HuH-7 (cell line): ENCODE measurements at regions not wholly inside any gene's neighbourhood (a gene's known extent, or its start where the extent isn't known, plus 50 kb on each side); places are given as distances from the start of the nearest gene placed in this dataset.
A peak's percentile ranks its signal among the peaks of the same experiment; 100 is the strongest.
"Not testable (repeated sequence)": the region's sequence is repeated elsewhere in the genome, so short reads cannot be mapped to it uniquely, and the experiment has no call there.

ENCODE experiments used
- DNase-seq: peaks from one replicate; pipeline ENCODE4 v3.0.0; 2011; ENCODE audit warnings: low spot score

DNA sequence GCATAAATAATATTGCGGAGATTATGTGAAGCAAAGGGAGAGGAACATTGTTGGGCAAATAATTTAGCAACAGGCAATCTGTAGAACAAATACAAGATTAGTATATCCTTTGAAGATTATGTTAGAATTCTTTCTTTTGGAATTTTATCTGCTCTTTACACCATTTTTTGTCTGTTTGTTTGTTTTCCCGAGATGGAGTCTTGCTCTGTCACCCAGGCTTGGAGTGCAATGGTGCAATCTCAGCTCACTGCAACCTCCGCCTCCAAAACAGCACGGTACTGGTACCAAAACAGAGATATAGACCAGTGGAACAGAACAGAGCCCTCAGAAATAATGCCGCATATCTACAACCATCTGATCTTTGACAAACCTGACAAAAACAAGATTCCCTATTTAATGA, 250.3 kb downstream of the FSIP2 start:
- not testable (repeated sequence) for DNase-seq

DNA sequence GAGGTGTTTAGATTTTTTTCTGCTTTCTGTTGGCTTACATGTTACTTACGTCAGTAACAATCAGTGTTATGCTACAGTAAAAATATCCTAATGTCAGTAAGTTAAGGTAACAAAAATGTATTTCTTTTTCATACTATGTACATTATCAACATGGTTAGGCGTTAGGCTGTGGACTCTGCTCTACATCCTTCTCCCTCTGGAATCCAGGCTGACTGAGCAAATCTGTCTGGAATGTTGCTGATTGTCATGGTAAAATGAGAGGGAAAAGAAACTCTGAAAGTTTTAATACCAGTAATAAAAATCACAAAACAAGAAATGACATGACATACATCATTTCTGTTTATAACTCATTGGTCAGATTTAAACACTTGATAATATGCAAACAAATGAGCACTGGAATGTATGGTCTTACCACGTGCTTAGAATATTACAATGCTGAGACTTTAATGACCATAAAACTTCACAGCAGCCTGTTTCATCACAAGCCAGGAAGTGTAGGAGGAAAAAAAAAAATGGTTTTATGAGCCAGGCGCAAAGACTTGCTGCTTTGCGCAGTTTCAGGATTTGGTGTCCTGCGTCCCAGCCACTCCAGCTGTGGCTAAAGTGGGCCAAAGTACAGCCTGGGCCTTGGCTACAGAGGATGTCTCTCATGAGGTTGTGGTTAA, 252.4 kb downstream of the FSIP2 start:
- DNase-seq = no peak

DNA sequence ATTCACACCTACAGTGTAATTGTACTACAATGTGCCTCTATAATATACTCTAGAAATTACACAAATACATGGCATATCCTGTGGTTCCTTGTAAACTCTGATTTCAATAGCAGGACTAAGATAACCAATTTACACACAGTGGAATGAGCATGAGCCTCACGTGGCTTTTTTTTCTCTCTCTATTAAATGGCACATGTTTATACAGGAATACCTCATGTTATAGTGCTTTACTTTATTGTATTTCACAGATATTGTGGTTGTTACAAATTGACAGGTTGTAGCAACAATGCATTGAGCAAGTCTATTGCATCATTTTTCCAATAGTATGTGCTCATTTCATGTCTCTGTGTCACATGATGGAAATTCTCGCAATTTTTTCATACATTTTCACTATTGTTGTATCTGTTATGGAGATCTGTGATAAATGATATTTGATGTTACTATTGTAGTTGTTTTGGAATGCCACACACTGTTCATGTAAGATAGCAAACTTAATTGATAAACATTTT, 260.0 kb downstream of the FSIP2 start:
- no peak for DNase-seq

DNA sequence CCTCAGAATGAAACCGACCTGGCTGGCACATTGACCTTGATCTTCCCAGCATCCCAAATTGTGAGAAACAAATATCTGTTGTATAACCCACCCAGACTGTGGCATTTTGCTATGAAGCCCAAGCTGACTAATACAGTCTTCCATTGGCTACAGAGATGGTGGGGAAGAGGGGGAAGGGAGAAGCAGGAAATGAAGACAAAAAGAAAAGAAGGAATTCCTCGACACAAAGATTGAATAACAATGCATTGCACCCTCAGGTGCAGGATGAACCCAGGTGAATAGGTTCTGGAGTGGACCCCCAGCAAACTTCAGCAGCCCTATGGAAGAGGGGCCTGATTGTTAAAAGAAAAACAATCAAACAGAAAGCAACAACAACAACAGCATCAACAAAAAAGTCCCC, 270.7 kb downstream of the FSIP2 start:
- no peak for DNase-seq

DNA sequence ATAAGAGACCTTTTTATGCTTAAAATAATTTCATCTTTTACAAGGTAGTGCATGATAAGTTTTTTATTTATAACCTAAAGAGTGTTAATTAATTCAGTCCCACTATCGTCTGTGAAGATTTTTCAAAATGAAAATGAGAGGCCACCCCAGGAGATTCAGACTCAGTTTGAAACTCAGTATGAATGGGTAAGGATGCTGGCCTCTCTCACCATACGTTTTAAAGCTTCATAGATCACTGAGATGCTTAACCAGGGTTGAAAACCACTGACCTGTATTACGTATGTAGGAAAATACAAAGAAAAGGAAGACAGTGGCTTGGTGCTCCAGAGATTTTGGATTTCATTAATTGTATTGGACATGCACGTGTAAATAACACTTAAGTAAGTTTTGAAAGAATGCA, 278.7 kb downstream of the FSIP2 start:
- DNase-seq = no peak

DNA sequence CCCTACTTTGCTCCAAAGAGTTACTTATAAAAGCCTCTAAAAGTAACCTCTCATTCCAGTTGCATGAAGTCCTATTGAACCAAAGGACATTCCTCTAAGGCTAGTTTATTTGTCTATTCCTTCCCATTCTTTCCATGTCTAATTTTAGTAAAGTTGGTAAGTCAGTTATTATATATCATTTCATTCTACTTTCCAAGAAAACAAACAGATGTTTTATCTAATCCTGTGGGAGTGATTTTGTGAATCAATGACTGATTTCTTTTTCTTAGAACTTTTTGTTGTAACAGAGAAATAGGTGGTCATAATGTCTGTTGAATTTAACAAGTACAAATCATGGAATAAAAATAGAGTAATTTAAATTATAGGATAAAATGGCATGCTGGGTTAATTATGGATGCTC, 286.3 kb downstream of the FSIP2 start:
- DNase-seq = no peak

DNA sequence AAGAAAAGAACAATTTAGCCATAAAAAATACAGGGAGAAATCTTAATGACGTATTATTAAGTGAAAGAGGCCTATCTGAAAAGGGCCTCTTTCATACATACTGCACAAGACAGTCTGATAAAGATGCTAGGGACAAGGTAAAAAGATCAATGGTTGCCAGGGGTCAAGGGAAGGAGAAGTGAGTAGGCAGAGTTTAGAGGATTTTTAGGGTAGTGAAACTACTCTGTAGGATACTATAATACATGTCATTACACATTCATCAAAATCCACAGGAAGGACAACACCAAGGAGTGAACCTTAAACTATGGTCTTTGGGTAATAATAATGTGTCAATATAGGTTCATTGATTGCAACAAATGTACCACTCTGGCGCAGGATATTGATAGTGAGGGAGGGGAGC, 289.3 kb downstream of the FSIP2 start:
- DNase-seq = no peak

DNA sequence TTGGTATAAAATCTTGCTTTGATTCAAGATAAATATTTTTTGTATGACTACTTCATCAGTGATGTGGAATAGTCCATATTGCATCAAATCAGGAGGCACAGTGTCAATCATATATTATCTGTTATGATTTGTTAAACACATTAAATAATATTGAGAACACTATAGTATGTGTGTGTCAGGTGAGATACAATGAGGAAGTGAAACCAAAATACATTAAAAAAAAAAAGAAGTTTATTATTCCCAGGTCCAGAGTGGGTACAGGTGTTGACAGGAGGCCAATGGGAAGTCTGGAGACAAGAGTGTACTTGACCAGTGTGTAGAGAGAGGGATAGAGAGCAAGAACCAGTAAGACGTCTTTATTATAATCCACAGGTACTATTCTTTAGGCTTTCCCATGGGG, 292.6 kb downstream of the FSIP2 start:
- no peak for DNase-seq

DNA sequence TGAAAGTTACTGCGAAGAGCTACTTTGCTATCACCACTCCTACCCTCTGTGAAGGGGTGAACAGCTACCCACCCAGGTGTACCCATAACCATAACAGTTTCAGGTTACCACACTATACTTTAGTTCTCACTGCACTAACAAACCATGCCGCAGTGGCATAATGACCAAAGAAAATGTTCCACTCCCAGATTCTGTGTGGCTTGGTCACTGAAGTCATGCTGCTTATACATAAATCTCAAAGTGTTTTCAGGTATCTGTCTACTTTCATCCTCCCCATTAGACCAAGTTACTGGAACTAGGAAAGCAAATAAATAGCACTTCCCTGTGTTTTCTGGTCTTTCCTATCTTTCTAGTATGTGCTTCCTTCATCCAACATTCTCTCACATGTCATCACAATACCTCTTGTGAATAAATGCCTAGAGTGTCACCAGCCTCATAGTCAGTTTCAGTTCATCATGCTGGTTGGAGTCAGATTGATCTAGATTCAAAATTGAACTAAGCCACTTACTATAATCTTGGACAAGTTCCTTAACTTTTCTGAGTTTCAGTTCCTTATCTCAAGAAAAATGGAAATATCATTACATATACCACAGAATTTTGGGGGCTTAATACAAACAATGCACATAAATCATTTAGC, 293.6 kb downstream of the FSIP2 start:
- DNase-seq = no peak

DNA sequence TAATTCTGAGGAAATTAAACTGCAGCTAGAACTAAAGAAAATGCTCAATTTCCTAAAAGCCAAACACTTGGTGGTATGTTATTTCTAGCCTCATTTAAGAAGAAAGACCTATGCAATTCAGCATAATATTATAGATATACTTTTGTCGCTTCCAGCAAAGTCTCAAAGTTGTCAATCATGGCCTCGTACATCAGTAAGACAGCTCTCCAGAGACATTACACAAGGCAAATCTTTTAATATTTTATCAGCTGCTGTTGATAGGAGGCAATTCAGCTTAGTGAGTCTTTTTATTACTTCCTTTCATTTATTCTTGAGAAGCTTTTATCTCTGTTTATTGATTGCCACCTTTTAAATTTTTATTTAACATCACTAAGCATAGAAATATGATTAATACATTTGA, 294.3 kb downstream of the FSIP2 start:
- DNase-seq = no peak

DNA sequence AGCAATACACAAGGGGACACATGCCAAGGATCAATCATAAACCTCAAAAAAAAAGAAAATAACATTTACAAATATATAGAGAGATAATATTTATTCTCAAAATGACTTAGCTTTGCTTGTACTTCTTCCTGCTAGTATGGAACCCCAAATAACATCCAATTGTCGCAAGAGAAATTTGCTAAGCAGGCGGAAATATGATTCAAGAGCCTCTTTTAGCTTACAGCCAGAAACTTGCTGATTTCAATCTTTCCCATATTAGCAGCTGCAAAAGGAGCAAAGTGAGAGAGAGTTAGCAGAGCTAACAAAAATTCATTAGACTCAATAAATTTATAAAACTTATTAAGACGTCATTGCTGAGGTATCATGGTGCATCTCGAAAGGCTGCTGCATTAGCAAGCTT, 294.9 kb downstream of the FSIP2 start:
- DNase-seq = no peak

DNA sequence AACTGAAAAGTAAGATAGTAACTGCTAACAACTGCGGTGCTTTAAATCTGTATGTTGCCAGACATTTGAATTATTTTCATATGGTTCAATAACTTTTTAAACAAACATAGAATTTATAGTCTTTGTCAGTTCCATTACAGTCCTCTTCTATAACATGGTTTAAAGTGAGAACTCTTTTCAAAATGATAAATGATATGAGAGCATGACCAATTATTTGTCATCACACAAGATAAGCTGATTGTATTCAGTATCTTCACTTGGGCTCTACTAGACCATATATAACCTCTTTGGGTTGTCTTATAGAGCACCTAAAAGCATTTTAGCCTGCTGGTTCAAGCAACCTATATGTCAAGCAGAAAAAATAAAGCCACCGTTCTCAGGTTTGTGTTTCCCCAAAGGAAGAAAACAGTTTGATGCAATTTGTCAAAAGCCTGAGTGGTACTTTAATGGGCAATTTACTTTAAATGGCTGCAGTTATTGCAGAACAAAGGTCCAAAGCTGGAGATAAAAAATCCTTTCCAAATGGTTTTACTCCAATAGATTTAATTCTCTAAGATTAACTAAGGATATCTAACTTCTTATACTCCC, 298.4 kb downstream of the FSIP2 start:
- no peak for DNase-seq

DNA sequence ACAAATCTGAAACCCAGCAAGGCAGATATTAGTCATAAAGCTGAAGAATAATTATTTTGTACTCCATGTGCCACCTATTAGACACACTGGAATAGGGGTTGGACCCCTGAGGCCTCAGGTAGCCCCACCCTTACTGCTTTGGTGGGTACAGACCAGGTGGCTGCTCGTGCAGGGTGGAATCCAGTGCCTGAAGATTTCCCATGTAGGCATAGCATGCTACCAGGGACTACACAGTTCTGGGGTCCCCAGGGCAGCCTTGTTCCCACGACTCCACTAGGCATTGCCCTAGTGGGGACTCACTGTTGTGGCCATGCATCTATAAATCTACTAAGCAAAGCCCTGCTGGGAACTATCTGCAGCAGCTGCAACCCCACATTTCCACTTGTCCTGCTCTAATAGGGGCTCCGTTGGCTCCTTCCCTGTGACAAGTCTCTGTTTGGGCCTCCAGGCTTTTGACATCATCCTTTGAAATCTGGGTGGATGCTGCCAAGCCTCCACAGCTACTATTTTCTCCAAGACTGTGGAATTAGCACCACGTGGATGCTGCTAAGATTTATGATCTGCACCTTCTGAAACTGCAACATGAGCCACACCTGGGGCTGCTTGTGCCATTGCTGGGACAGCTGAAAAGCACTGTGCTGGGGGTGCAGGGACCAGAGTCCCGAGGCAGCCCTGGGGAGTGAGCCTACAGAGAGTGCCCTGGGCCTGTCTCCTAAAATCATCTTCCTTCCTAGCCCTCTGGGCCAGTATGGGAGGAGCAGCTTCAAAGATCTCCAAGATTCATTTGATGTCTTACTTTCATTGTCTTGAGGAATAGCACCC, 303.8 kb downstream of the FSIP2 start:
- no peak for DNase-seq

DNA sequence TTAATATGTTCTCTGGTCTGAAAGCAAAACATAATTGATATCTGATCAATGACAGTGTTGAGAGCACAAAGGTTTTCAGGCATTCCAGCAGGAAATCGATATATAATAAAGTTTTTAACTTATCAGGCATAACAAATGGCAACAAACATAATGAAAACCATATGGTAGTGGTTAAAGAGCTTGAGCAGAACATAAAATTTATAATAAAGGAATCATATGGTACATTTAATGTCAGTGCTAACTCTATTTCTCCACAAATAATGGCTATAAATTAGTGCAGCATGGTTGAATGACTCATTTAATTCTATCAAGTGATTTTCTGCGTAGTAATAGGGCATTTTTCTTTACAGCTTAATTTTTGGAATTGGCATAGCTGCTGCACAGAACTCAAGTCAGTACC, 306.2 kb downstream of the FSIP2 start:
- DNase-seq = no peak

DNA sequence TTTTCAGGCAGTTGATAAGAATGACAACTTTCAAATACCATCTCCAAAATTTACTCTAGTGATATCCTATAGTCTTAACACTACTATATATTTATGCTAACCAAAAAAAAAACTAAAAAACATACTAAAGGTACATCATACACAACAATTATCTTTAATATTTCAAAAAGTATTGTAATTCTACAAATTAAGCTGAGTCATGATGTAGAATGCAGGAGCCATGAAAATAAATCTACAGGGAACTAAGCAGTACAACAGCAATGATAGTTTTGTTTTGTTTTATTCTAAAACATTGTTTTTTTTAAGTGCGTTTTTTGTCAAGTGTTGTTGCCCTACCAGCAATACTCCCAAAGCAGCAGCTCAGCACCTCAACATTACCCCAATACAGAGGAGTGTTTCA, 314.3 kb downstream of the FSIP2 start:
- no peak for DNase-seq

DNA sequence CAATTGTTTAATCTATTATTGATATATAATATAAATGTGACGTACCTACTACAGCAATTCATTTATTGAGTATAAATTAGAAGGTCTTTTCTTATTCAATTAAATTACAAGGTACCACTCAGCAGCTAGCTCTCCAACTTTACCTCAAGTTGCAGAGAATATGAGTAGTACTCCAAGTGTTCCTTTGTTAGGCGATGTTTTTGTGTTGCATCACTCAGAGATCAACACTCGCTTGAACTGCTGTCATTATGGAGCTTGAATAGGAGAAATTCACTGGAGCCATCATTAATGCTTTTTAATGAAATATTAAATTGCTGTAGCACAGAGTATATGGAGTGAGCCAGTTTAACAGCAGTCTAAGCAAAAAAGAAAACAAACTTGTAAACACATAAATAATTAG, 320.0 kb downstream of the FSIP2 start:
- no peak for DNase-seq

DNA sequence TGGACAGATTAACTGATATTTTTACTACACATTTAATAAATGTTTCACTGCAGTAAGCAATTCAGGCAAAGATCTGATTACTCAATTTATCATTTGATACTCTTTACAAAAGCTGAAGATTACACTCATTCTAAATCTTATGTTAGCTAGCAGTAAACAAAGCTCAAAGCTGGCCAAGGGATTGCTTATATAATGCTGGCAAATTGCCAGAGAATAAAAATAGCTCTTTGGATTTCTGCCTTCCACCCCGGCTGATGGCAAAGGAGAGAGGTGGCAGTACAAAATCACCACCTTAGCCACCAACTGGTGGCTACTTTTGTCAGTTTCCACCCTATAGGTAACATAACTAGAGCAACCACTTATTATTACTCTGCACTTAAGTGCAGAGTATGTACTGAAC, 320.5 kb downstream of the FSIP2 start:
- no peak for DNase-seq

DNA sequence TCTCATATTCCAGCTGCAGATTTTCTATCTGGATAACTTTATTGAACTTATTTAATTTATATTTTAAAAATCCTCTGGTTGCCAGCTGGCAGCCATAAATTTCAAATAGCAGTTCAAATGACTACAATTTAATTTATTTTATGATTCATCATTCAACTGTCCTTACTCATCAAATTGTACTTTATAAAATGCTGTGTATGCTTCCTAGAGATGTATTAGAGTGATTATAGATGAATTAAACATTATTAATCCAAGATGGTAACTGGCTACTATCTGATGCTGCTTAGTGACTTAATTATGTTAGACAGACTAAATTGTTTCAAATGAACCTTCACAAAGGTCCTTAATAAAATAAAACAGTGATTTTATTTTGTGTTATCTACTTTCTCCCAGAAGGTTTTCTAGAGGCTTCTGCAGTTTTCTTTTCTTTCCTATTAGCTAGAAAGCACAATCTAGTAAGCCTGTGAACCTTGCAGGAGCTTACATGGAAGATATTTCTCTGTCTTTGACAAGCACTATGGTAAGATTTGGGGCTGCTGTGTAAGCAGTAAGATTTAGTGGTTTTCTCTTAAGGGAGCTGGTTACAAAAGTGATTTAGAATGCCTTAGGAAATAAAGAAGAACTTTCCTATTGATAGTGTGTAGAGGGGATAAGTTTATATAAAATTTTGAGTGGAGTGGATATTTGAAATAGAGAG, 322.3 kb downstream of the FSIP2 start:
- no peak for DNase-seq

DNA sequence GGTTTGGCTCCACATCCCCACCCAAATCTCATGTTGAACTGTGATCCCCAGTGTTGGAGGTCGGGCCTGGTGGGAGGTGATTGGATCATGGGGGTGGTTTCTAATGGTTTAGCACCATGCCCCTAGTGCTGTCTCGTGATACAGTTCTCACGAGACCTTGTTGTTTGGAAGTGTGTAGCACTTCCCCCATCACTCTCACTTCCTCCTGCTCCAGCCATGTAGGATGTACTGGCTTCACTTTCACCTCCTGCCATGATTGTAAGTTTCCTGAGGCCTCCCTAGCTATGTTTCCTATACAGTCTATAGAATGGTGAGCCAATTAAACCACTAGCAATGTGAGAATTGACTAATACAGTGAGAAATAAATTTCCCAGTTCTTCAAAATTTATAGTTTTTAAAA, 325.9 kb downstream of the FSIP2 start:
- no peak for DNase-seq

DNA sequence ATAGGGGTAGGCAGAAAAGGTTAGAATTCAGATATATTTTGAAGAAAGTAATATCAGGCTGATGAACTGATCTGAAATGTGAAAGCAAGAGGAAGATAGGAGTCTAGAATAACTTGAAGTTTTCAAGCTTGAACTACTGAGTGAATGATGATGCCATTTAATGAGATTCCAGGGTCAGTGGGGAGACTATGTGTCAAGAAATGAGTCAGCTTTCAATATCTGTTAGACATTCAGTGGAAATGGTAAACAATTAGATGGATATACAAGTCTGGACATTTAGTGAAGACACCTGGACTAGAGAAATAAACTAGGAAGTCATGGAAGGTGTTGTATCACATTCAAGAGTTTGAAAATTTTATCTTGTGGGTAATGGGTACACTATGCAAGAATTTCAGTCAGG, 326.9 kb downstream of the FSIP2 start:
- no peak for DNase-seq

DNA sequence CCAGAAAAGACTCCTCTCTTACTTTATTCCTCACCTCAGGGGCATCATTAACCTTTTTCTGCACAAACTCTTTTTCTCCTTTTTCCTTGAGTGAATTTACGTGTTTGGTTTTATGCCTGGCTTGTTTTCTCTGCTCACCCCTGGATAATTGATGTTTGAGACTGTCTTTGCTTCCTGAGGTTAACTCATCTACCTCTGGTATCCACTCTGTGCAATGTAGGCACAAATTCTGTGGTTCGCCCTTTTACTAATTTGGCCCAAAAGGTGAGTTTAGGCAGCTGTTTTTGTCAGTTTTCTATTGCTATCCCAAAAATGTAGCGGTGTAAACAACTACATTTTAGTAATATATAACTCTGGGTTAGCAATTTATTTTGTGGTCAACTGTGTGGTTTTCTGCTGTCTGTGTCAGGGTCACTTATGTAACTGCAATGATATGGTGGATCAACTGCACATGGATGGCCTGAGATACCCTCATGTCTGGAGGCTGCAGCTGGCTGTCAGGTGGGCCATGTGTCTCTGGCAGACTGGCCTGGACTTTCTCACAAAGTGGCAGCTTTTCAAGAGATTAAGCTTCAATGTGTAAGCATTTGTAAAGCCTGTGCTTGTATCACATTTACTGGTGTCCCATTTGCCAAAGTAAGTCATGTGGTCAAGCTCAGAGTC, 329.7 kb downstream of the FSIP2 start:
- peak; percentile 3 for DNase-seq

DNA sequence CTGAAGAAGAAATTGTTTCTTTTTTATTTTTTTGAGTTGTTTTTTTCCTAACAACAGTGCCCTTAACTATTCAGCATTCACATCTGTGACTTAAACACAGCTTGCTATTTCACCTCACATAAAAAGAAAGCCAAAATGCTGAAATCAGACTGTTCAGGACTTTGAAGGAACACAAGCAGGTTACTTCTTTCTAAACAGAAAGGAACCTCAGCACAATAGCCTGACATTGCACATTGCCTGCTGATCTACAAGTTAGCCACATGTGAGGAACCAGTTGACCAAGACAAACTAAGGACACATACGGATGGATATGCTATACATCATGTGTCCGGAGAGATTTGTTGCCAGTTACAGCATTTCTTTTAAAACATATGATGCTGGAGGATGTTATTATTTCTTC, 331.1 kb downstream of the FSIP2 start:
- DNase-seq = no peak
